DMS114 treated with DMSO at 0.1 percent for 48 hours (cell line): ENCODE measurements at regions not wholly inside any gene's neighbourhood (a gene's known extent, or its start where the extent isn't known, plus 50 kb on each side); places are given as distances from the start of the nearest gene placed in this dataset.
A peak's percentile ranks its signal among the peaks of the same experiment; 100 is the strongest.

Experiments
- DNase-seq: peaks from one replicate; lab custom pipeline; 2025; ENCODE audit not compliant: unreplicated experiment; lab: John Stamatoyannopoulos, UW

DNA sequence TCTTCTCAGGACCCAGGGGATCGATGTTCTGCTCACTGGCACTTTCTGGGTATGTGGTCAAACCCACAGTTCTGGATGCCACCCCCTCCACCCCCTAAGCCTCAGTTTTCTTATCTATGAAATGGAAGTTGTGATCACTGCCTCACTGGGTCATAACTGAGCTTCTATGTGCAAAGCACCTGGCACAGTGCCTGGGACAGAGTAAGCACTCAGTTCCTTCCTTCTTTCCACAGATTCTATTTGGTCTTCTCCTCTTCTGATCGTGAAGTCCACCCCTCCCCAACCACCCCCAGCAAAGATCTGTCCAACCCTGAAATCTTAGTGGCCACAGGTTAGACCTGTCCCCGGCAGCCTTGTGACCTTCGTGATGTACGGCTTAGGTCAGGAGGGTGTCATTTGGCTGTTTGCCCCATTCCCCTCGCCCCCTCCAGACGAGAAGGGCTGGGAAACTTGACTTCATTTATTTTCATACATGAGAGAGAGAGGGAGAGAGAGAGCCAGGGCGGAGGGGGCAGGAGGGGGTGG, 181.4 kb downstream of the FGF18 start:
- DNase-seq = no peak

DNA sequence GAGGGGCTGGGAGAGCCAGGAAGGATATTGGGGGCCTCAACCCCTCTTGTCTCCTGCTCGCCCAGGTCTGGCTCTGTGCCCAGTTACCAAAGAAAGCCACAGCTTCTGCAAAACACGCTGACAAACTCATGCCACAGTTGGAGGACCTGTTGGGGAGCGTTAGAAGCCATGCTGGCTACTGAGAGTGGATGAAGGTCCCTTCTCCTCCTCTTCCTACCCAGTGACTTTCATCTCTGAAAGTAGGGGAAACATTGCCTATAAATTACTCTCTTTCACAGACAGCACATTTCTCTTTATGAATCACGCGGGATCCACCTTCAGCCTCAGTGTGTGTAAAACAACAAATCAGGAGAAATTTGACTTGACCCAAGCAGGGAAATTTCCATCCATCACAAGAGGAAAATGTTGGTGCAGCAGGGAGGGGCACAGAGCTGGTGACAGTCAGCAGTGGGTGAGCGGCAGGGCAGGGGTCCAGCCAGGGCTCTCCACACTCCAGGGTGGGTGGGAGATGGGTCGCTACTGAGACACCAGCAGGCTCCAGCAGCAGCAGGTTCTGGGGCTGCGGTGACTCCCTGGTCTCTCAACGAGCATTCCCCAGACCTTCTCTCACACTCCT, 181.9 kb downstream of the FGF18 start:
- DNase-seq = no peak

DNA sequence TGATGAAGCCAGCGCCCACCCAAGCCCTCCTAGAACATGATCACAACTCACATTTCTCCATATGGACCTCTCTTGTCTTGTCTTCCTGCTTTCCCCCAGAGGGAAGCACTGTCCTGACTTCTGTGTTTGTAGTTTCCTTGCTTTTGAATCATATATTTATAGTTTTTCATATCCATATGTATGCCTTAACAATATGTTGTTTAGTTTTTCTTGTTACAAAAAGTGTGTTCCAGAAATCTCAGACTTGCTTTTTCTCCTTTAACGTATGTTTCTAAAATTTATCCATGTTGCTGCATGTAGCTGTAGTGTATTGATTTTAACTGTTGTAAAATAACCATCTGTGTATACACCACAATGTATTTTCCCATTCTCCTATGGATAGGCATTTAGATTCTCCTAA, 182.0 kb upstream of the SMIM23 start:
- DNase-seq = no peak

DNA sequence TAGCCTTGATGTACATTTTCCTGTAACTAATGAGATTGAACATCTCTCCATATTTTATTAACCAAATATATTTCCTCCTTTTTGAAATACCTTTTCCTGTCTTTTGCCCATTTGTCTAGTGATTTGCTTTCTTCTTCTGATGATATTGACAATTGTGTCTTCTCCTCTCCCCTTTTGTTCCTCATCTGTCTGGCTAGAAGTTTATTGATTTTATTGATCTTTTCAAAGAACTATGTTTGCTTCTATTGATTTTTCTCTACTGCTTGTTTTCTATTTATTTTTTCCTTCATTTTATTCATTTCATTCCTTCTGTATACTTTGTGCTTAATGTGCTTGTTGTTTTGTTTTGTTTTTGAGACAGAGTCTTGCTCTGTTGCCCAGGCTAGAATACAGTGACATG, 181.4 kb upstream of the SMIM23 start:
- DNase-seq = no peak

DNA sequence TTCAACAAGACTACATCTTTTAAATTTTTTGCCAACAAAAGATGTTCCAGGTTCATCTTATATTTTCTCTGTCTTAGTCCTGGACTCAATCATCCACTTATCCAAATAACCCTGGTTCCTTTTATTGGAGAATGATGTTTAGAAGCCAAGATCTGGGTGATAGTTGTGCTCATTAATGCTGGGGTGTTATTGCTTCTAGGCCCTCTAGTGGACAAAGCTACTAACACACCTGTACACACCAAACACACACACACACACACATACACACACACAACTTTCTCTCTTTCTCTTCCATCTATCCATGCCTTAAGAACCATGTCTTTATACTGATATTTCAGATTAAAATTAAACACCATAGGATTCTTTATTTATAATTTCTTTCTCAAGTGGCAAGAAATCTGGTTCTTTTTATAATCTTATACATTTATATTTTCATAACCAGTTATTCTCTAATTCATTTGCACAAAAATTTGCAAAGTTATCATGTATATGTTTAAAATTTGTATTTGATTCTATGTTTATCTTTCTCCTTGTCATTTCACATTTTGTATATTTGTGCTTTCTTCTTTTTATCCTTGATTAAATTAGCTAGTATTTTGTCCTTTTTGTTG, 179.1 kb upstream of the SMIM23 start:
- peak; percentile 9 for DNase-seq

DNA sequence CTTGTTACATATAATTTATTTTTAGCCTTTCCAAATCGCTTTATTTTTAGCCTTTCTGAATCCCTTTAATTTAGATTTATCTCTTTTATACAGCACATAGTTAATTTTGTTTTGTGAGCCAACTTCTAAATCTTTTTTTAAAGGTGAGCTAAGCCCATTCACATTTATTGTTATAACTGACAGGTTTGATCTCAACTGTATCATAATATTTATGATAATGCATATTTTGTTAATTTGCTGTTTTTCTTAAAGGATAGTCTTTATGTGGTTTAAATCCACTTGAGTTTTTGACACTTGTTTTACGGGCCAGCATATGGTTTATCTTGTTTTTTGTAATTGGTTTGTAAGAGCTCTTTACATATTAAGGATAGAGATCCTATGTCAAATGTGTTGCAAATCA, 177.8 kb upstream of the SMIM23 start:
- DNase-seq = no peak

DNA sequence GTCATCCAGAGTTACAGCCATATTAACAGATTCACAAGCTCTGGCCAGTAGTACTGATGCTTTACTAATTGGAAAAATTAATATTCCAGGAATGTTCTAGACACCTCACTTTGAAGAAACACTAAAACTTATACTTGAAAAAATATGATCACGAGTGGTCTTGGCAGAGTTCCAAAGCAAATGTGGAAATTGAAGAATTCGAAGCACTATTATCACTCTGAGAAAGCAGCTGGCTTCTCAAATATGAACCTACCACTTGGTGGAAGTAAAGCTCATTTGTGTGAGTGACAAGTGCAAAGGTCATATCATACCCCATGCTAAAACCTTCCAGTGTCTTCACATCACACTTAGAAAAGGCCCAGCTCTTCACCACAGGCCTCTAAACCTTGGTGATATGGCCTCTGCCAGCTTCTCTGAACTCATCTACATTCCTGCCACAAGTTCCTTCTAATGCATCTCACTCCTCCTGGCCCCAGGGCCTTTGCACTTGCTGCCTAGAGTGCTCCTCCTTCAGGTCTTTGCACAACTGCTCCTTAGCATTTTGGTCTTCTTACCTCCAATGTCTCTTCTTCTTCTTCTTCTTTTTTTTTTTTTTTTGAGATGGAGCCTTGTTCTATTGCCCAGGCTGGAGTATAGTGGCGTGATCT, 175.7 kb upstream of the SMIM23 start:
- DNase-seq = no peak

DNA sequence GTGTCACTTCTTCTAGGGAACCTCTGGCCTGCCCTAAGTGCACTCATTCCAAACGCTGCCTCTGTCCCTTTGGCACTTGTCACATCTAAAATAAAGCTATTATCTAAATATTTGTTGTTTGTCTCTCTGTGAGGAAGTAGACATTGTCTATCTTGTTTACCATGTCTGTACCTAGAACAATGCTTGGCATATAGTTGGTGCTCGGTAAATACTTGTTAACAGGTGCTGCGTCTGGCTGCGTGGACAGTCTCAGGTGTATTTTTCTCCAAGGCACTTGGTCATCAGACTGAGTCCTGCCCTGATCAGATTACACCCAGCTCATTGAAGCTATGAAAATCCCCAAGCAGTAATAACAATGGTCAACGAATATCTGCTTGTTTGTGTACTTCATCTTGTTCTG, 174.9 kb upstream of the SMIM23 start:
- no peak for DNase-seq

DNA sequence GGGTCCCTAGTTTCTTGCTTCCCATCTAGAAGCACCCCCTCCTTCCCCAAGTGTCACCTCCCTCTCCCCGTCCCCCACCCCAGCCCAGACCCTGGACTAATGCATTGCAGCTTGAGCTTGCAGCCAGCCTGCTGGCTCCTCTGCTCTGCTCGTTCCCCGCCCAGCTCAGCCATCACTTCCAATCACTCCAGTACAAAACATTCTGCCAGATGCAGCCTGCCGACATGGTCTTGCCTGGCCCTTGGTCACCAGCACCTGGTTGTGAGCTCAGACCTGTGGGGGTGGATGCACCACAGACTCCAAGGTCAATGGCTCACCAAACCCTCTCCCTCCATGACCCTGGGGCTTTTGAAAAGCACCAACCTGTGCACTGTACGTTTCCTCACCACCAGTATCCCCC, 172.9 kb upstream of the SMIM23 start:
- DNase-seq = no peak

DNA sequence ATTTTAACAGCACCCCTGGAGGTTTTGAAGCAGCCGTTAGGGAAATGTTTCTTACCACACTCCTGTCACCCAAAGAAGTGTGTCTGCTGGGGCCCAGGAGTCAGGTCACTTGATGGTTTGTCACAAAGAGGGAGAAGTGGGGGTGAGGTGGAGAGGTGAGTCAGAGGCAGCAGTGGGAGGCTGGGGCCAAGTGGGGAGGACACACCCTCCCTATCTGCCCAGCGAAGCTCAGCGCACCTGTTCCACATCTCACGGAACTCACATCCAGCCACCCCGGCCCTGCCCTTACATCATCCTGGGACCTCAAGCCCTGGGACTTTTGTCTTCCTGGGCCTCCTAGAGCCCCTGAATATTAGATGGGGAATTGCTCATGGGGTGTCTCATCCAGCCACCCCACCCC, 171.1 kb upstream of the SMIM23 start:
- no peak for DNase-seq

DNA sequence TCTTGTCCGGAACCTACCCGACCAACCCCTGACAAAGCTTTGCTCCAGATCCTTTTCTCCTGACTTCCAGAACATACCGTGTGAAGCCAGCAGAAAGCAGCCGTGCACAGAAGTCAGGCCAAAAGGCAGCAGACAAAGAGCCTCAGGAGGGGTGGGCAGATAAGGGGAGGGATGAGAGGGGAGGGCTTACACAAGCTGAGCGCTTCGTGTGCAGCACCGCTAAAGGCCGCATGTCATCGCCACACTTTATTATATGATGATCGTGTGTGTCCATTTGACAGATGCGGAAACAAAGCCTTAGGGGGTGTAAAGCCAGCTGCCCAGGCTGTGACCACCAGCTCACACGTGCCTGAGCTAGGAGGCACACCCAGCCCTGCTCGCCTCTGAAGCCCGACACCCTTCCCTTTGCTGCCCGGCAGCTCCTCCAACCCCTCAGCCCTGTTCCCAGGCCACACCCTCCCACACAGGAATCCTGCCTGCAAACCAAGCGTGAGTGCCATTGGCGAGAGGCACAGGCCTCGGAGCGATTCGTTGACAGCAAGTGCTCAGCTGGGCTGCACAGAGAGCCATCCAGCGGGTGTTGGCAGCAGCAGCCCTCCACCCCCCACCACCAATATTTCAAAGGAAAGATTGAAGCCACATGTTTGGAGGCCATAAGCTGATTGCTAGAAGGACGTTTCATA, 170.5 kb upstream of the SMIM23 start:
- no peak for DNase-seq

DNA sequence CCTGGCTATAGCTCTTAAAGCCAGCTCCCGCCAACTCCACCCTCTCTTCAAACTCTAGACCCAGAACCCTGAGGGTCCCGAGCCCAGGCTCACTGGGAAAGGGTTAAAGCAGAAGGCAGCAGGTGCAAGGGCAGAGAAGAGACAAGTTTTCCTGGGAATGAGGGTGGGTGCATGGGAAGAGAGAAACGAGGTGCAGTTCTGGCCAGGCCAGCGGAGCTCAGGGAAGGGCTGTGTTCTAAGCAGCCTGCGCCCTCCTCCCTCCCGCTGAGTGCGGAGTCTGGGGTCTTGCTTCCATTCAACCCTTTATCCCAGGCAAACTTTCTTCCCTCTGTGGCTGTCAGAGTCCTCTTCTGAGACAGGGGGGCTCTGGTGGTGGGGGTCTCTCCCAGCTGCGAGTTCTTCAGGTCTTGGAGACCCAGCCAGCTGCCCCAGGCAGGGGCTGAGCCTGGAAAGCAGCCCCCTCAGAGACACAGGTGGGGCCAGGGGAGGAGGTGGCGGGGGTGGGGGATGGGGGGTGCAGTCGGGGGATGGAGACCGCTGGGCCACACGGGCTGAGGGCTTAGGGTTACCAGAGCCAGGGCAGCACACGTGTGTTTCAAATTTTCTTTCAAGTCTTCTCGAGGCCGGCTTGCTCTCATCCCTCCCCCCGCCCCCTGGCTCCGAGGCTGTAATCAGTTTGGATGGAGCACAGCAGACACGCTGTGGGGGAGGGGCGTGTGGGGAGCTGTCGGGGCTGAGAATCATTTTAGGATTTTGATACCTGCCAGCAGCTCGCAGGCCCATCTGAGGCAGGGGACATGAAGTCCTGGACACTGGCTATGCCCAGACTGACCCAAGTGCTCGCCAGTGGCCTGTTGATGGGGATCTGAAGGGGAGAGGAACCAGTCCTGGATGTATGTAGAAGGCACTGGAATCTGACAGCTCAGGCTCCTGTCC, 169.6 kb upstream of the SMIM23 start:
- DNase-seq = no peak

DNA sequence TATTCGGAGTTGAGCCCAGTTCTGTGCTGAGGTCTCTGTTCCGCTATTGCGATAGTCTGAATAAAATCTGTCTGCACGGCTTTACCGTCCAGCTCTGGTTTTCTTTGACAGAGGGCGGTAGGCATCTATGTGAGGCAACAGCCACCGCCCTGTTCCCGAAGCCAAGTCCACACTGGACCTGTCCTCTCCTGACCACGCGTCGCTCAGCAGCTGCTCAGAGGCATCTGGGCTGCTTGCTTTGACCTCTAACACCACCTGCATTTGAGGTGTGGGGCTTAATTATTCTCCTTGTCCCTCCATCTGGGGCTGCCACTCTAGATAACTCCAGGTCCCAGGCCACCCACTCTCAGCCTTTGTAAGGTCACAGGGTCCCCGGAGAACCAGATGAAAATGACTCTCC, 168.4 kb upstream of the SMIM23 start:
- DNase-seq = no peak

DNA sequence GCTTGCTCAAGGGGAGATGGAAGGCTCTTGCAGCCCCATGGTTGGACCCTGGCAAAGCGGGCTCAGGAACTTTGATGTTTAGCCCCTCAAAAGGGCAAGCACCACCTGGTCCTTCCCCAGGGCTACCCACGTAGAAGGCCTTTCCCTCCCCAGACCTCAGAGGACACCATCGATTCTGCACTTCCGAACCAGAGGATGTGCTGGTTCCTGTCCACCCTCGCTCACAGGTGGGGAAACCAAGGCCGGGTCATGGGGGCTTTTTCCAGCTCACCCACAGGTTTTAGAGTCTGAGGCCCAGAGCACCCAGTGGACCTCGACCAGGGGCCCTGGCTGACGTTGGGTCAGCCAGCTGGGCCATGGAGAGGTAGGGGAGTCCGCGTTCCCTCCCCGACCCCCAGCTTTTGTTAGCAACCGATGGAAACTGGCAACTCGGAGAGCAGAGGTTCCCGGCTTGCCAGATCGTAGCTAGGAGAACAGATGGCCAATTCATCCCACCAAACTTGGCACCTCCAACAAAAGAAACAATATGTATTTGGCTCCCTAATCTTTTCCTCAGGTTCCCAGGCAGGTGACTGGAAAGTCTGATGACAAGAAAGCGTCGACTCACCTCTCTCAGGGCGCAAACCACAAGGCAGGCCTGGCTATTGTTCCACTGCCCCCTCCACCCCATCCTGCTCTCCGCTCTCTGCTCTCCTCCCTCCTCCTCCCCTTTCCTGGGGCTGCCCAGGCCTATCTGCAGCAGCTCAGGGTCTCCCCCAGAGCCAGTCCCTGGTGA, 167.6 kb upstream of the SMIM23 start:
- DNase-seq = no peak

DNA sequence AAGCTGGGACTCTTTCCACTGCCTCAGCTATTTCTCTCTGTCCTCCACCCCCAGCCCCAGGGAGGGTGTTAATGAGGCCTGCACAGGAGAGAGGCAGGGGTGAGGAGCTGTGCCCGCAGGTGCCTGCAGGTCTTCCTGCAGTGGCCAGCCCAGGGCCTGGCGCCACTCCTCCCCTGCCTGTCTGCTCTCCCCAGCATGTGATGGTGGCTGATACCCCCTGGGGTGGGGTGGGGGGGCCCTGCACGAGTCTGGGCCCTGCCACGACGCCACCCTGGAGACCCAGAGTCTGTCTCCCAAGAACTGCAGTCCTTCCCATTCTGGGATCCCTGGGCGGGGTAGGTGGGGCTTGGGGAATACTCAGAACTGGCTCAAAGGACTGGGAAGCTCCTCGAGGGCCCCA, 166.4 kb upstream of the SMIM23 start:
- no peak for DNase-seq

DNA sequence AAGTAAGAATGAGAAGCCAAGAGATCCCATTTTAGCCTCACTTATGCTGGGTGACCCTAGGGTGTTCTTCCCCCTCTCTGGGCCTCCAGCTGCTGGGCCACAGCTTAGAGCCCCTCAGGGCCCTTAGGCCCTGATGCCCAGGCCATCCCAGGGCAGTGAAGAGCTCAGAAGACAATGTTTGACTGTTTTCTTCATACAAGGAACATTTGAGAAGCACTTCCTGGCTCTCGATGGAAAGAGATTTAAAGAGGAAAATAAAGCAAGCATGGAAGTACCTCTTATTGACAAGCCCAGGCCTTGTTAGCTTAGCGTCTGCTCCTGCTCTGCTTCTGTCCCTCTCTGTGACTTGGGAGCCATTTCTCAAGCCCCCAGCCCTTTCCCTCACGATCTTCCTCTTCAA, 165.9 kb upstream of the SMIM23 start:
- DNase-seq = no peak

DNA sequence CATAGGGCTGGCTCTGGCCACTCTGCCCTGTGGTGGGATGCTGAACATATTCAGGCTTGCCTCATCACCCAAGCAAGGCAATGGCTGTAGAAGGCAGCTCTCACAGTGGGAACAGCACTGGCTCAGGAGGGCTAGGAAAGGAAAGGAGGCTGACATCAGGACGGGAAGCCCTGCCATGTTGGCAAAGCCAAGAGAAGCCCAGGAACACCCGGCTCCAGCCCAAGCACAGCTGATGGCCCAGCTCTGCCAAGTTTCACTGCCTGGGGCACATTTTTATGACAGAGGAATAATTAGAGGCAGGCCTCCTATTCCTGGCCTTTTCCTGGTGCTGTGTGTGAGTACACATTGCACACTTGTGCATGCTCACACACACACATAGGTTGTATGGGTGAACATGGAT, 163.6 kb upstream of the SMIM23 start:
- no peak for DNase-seq

DNA sequence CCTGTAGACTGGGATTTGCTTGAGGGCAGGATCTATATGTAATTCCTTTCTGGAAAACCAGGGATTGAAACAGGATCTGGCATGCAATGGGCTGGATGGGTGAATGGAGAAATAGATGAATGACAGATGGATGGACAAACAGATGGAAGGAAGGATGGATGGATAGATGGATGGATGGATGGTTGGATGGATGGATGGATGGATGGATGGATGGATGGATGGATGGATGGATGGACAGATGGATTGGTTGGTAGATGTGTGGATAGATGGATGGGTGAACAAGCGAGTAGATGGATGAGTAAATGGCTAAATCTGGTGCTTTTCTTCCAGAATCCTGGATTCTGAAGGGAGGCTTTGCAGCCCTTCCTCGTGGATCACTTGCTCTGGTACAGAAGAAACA, 162.5 kb upstream of the SMIM23 start:
- DNase-seq = no peak

DNA sequence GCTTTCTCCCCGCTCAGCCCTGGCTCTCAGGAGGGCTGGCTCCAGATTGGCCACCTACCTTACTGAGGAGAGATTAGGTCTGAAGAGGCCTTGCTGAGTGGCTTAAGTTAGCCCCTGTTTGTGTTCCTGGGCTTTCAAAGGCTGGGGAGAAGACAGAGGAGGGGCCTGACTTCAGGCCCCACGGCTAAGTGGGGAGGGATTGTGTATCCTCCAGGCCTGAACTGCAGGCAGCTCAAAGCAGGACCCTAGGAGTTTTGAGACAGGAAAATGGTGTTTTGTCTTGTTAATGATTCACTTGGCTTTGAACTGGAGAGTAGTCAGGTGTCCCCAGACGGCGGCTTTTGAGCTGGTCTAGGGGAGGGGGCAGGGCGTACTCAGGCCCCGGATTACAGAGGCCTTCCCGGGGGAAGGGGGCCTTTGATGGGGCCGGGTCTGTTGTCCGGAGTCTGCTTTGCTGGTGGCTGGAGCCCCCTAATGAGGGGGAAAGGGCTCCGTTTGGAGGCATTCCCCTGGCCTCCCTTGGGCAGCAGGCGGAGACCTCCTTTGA, 162.0 kb upstream of the SMIM23 start:
- DNase-seq = no peak

DNA sequence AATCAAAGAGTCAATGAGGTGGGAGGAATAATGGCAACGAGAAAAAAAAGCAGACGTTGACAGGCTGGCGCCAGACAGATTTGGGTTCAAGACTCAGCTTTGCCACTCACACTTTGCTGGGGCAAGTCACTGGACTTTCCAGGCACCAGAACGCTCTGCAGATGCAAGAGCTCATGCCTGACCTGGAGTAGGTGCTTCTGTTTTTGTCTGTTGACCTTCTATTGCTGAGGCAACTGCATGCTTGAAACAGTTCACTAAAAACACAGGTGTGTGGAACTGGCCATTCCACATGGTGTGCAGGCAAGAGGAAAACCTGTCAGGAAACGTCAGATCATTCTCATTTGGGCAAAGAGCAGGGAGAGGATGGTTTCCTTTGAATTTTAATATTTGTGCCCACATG, 161.2 kb upstream of the SMIM23 start:
- DNase-seq = no peak
